GM12892 (cell line): ENCODE measurements at regions not wholly inside any gene's neighbourhood (a gene's known extent, or its start where the extent isn't known, plus 50 kb on each side); places are given as distances from the start of the nearest gene placed in this dataset.

Experiments
- POLR2A ChIP-seq: IDR thresholded peaks from 2 replicates; pipeline ENCODE4 v1.6.1; 2011; ENCODE audit warnings: low read depth, low read length, control low read depth
- POLR2AphosphoS5 ChIP-seq: IDR thresholded peaks from 2 replicates; pipeline ENCODE4 v1.6.1; 2011; ENCODE audit warnings: low read depth, low read length, control low read depth
- TAF1 ChIP-seq: IDR thresholded peaks from 2 replicates; pipeline ENCODE4 v1.6.1; 2011; ENCODE audit warnings: low read depth, mild to moderate bottlenecking, control low read depth, low read length, borderline replicate concordance

DNA sequence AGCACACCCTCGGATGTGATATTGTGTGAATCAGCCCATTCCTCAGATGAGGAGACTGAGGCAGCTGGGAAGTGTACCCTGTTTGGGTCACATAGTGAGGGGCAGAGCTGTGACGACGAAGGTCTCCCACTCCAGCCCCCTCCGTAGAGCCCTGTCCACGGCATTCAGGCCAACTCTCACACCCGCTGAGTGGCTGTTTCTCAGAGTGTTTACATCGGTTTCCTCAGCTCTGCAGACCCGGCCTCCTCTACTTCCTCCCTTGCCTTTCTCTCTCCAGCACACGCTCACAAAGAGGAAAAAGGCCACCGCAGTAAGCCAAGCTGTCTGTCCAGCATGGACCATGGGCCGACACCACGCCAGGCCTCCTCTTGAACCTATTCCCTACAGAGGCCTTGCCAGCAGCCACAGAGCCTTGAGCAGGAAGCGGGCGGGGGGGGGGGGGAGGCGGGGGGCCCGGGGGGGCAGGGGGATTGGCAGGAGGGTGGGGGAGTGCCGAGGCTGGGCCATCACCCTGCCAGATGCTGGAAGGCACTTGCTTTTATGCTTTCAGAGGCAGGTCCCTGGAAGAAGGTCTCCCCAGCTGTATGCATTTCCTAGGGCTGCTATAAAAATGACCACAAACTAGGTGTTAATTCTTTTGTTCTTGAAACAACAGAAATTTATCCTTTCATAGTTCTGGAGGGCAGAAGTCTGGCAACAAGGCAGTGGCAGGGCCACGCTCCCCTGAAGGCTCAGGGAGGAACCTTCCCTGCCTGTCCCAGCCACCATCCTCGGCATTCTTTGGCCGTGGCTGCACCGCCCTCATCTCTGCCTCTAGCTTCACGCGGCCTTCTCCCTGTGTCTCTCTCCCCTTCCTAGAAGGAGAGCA, 178.4 kb downstream of the PSMG1 start:
- TF ChIP-seq POLR2A (no peak), POLR2AphosphoS5 (no peak), TAF1 (no peak)
